GM23248 (cell line): ENCODE measurements at regions not wholly inside any gene's neighbourhood (a gene's known extent, or its start where the extent isn't known, plus 50 kb on each side); places are given as distances from the start of the nearest gene placed in this dataset.

Experiments
- EZH2 ChIP-seq: fragments of 200-600 bp; sonication (generic); IDR thresholded peaks from 2 replicates; pipeline ENCODE4 v1.6.1; 2018; ENCODE audit warnings: antibody characterized with exemption, mild to moderate bottlenecking; ENCODE audit not compliant: insufficient read depth, poor library complexity, severe bottlenecking
- EZH2phosphoT487 ChIP-seq: fragments of 200-600 bp; sonication (generic); IDR thresholded peaks from 2 replicates; pipeline ENCODE4 v1.6.1; 2018; ENCODE audit warnings: antibody characterized with exemption, moderate library complexity, mild to moderate bottlenecking, low read depth; ENCODE audit not compliant: insufficient read depth

DNA sequence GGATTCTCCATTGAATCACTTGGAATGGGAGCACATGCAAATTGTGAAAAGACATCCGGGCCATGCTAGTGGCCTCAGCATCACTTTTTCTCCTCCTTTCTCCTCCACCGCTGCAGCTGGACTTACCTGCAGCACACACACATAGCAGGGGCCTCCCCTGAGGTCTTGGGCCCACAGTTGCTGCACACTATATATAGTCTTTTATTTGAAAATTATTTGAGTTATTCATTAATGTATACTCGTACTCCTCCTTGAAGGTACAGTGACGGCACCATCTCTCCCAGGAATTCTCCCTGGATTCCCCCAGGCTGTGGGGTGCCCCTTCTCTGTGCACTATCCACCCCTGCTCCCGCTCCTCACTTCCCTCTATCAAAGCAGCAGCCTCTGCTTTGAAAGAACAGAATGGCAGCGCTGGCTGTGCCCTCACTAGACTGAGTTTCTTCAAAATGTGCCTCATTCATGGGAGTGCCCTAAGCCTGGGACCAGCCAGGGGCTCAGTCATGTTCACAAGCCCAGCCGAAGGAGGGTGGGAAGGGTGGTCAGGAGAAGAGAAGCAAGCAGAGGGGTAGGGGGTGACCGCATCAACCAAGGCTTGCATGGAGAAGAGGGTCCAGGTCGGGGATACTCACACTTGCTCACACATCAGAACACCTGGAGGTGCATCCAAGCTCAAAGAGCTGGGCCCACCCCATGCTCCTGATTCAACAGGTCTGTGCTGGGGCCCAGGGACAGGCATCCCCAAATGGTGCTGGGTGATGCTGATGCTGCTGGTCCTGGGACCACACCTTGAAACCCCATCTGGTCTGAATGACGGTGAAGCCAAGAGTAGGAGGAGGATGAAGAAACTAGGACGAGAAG, 156.2 kb upstream of the ZMIZ1 start:
- TF ChIP-seq EZH2 (no peak), EZH2phosphoT487 (no peak)
